NCI-H187 treated with DMSO at 0.1 percent for 48 hours (cell line): ENCODE measurements at regions not wholly inside any gene's neighbourhood (a gene's known extent, or its start where the extent isn't known, plus 50 kb on each side); places are given as distances from the start of the nearest gene placed in this dataset.
"Not testable (repeated sequence)": the region's sequence is repeated elsewhere in the genome, so short reads cannot be mapped to it uniquely, and the experiment has no call there.

Source experiments
- DNase-seq: peaks from one replicate; lab custom pipeline; 2025; lab: John Stamatoyannopoulos, UW

DNA sequence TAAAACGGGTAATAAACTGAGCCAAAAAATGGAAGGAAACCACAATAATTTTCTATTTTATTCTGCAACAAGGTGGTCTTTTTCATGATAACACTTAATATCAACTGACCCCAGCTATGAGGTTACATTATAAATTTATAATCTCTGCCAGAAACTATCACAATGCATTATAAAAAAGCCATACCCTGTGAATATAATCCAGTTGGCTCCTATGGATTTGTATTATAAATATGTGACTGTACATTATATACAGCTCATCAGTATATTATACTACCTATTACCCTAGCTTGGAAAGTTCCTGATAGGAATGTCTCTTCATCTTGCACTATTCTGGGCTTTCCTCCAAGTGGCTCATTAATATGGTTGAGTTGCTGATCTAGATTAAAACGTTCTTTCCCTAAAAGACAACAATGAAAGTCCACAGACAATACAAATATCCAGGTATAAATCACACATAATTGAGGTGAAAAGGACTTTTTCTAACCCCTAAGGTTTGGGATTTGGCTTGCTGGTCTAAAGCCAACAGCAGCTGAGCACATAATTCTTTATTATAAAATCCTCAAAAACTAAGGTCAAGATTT is 487.7 kb downstream of the TTLL7 start:
- no peak for DNase-seq

- DNase-seq, result no peak
These were observed 489.6 kb downstream of the TTLL7 start for GRCh38 chr1:83509301-83509781.

GRCh38 chr1:83508485-83509151 is 490.3 kb downstream of the TTLL7 start:
- DNase-seq, result no peak

DNA sequence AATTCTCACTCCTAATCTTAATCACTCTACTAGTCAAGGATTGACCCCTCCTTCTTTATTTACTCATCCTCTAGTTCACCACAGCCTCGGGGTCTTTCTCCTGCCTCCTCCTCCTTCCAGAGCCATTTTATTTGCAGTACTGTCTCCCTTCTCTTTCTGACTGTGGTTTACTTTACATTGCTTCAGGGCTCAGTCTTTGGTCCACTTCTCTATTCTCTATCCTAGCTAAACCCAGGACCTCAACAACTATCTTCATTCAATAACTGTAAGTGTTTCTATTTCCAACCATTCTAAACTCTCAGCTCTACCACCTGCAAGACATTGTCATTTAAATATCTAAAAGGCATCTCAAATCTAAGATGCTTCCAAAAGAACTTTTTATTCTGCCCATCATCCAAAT is 493.8 kb downstream of the TTLL7 start:
- no peak for DNase-seq

DNA sequence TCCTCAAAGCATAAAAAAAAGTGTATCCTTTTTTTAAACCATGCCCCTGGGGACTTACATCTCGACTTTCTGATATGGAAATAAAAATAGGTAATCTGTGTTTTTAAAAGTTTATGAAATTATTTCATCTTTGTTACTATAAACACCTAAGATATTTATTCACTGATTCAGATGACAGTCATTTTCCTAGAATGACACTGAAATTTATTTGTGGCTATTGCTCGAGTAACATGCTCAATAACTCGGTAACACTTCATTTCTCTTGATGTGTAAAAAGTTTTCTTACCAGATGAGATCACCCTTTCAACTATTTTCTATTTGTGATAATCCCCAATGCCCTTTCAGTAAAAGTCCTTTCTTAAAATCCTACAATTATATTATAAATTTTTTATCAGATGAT is 495.8 kb downstream of the TTLL7 start:
- no peak for DNase-seq

- no peak for DNase-seq
These were observed 497.8 kb downstream of the TTLL7 start for GRCh38 chr1:83500987-83501591.

- no peak for DNase-seq
These were observed 498.4 kb downstream of the TTLL7 start for GRCh38 chr1:83500531-83500930.

DNA sequence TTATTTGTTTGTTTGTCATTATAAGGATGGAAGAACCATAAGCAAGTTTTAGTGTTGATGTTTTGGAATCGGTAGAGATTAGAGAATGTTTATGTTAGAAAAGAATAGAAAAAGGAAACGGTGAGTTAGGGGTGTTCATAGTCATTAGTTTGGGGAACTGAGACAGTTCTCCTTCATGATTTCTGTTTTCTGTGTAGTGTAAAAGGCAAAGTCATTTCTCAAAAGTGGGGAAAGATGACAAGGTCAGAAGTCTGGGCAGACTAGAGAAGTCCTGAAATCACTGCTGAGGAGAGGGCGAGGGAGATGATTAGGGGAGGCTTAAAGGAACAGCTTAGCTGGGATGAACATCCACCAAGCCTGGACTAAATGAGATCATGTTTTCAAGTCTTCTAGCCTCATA is 498.9 kb downstream of the TTLL7 start:
- DNase-seq, result no peak

DNA sequence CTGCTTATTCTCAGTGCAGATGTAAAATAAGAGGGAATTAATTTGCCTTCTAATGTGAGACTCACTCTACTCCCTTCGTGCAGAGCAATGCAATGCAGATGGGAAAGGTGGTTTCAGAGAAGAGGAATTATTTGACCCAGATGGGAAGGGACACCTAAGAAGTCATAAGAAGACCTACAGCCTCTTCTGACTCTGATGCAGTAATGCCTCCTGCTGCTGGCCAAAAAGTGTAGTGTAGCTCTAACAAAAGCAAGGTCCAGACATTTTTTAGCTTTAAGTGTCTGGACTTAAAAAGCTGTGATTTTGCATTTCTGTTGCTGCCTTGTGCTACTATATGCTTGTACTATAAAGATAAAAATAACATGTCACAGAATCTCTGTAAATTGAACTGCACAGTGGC is 501.4 kb downstream of the TTLL7 start:
- DNase-seq, result no peak

GRCh38 chr1:83495560-83495959 is 503.4 kb downstream of the TTLL7 start:
- no peak for DNase-seq

DNA sequence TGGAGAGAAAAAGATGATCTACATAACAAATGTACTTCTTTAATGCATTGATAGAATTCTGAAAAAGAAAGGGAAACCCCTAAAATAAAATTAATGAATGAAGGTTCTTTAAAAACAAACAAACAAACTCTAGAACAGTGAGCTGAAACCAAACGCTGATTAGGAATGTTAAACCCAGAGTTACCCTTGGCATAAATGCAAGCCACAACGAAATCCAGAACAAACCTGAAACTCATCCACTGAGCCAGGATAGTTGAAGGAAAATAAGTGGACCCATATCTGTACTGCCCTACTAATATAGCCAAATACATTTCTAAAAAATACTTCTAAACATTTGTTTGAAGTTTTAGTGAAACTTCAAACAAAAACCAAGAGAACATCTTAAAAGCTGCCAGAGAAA is 505.3 kb downstream of the TTLL7 start:
- DNase-seq, result no peak

GRCh38 chr1:83491930-83492329 is 507.0 kb downstream of the TTLL7 start:
- no peak for DNase-seq

DNA sequence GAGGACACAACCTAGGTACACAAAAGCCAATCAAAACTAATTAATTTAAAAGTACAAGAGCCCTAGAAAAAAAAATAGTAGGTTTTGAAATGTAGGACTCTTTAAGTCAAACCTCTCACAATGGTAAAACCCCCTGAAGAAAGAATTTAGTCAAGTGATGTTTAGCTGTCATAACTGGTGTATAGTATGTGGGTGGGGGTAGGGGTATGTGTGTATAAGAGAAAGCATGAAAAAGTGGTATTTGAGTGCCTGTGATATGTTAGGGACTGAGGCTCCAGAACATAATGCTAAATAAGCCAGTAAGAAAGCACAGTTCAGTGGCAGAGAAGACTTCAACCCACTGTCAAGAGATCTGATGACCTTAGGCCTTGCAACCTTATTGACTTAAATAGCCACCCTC is 507.9 kb downstream of the TTLL7 start:
- DNase-seq, result no peak

GRCh38 chr1:83488105-83488504 is 510.8 kb downstream of the TTLL7 start:
- not testable (repeated sequence) for DNase-seq

DNA sequence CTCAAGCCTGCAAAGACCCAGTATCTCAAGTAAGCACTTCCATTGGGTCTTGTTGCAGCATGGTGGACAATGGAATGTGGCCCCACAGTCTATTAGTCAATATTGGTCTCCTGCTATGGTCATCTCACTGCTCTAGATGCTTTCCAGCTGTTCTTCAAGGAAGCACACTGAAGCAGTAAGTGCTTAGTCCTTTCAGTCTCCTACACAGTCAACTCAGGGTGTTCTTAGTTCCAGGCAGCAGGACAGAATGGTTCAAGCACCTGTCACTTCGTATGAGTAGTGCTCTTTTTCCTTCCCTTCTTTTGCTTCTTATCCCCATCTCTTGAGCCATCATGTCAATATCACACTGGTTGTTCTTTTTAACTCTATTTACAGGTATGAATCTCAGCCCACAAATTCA is 511.5 kb downstream of the TTLL7 start:
- not testable (repeated sequence) for DNase-seq

- not testable (repeated sequence) for DNase-seq
These were observed 513.5 kb downstream of the TTLL7 start for GRCh38 chr1:83485314-83486019.

DNA sequence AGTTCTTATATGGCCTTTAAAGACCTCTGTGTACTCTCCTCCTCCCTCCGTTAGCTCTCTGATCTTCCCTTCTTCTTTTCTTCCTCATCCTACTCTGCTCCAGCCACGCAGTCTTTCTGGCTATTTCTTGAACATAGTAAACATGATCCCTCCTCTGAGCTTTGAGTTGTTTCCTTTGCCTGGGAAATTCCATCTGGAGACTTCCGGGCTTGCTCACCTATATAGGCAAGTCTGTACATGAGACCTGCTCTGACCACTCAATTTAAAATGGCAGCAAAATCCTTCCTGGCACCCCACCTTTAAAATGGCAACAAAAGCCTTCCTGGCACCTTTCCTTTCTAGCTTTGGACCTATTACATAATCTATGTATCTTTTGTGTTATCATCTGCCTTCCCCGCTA is 517.6 kb downstream of the TTLL7 start:
- DNase-seq, result not testable (repeated sequence)

DNA sequence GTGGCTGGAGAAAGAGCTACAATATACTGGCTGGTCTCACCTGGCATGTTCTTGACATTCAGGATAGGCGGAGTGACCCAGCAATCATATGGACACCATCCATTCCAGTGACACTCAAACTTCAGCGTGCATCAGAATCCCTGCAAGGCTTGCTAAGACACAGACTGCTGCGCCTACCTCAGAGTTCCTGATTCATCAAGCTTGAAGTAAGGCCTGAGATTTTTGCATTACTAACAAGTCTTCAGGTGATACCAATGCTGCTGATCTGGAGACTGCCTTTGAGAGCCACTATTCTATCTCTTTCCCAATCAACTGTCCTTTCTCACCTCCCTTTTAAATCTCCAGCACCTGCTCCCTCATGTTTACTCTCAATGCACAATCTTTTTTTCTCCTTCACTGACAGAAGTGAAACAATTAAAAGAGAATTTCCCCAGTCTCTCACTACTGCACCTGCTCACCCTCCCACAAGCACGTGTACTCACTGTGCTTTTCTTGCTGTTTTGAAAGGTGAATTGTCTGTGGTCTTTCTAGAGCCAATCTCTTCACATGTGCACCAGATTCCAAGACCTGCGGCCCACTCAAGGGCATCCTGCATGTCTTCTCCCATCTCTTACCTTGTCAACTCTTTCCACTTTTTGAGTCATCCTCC is 519.2 kb downstream of the TTLL7 start:
- not testable (repeated sequence) for DNase-seq

DNA sequence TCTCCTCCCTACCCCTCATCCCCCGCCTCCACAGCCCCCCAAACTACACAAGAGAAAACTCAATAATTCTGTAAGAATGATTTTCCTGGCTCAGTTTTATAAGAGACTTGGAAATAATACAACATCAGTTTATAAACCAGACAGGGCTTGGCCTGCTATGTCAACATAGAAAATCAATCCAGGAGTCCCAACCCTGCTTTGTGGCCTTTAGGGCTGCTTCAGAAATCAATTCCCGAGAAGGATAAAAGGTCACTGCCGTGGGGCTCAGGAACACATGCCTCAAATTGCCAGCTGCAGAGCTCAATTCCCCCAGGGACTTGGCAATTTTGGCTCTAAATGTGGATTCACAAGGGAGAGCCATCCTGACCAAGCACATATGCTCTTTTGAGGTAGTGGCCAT is 520.8 kb downstream of the TTLL7 start:
- DNase-seq, result not testable (repeated sequence)

- DNase-seq, result not testable (repeated sequence)
These were observed 522.4 kb downstream of the TTLL7 start for GRCh38 chr1:83476518-83476917.

DNA sequence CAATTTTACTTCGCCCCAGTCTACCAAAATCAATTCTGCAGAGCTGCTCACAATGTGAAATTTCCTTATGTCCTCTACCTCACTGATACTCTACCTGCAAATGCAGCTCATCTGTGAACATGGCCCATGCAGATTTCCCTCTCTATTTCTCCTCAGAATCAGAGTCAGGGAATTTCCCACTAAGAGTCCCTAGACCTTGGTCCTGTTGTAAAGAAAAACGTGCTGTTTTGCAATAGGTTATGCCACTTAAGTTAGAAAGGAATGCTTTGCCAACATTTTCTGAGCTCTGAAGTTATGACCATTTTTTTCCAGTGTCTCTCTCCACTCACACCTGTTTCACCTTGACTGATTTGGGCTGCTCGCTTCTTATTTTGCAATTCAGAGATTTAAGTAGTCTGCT is 524.0 kb downstream of the TTLL7 start:
- not testable (repeated sequence) for DNase-seq

DNA sequence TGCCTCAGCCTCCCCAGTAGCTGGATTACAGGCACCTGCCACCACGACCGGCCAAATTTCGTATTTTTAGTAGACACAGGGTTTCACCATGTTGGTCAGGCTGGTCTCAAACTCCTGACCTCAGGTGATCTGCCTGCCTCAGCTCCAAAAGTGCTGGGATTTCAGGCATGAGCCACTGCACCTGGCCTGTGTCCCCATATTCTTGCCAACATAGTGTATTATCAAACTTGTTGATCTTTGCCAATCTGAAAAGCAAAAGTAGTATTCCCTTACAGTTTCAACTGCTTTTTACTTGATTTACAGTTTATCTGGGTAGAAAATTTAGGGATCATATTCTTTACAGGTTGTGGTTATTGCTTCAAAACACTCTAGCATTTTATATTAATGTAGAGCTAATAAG is 524.9 kb downstream of the TTLL7 start:
- not testable (repeated sequence) for DNase-seq
